Stimulated activated CD4-positive, alpha-beta T cell treated with anti-CD3 and anti-CD28 coated beads, Interleukin-1b, Interleukin-23, amount 100 ng/mL, for 4 hours (primary cell): ENCODE measurements at regions not wholly inside any gene's neighbourhood (a gene's known extent, or its start where the extent isn't known, plus 50 kb on each side); places are given as distances from the start of the nearest gene placed in this dataset.

ENCODE experiments used
- DNase-seq, 2 donors: peaks; one replicate each; pipeline ENCODE4 v3.0.0-alpha.2; 2020; ENCODE audit warnings: low read depth in 2 of 2

GRCh38 chr5:71945436-71945835 lies 161.8 kb upstream of the MAP1B start:
- no peak for DNase-seq

DNA sequence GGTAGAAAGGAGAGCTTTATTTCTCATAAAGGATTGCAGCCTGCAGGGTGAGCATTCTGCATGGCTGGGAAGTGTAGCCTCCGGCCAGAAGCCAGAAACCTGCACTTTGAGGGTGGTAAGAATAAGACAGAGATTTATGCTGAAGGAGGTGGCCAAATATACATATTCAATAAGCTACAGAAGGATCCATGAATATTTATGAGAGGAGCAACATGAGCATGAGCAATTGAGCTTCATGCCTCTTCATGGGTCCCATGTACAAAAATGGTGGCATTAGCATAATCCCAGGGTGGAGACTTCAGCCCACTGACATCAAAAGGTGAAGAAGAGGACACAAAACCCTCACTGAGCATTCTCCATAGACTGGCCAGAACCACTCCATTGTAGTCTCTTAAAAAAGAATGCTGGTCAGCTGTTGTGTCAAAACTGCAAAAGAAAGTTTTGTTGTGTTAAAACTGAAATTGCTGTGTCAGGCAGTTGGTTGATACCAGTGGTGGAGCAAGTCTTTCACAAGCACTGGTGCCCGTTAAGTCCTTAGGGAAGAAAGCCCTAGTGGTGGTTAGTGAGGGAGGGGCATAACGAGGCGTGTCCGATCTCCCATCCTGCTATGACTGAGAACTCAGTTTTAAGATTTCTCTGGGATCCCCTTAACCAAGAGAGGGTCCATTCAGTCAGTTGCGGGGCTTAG lies 160.8 kb upstream of the MAP1B start:
- DNase-seq = no peak

- DNase-seq = no peak
Measured at GRCh38 chr5:71948206-71948605, 159.1 kb upstream of the MAP1B start.

DNA sequence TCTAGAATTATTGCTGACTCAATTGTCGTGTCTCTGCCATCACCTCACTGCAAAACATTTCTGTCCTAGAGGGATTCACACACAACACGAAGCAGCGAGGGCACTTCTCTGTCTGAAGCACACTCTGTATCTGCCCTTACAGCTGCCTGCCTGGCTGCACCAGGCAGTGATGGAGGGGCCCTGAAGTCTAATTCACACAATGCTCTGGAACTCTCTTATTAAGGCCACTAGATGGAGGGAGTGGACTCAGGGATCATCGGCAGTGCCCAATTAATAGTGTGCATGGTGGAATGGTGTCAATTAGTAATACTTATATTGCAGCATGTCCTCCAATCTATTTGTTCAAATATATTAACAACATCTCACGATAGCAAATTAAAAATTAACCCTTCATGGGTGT lies 157.5 kb upstream of the MAP1B start:
- no peak for DNase-seq

- DNase-seq = no peak
Measured at GRCh38 chr5:71953866-71954265, 153.4 kb upstream of the MAP1B start.

- no peak for DNase-seq
Measured at GRCh38 chr5:71954329-71954728, 152.9 kb upstream of the MAP1B start.

DNA sequence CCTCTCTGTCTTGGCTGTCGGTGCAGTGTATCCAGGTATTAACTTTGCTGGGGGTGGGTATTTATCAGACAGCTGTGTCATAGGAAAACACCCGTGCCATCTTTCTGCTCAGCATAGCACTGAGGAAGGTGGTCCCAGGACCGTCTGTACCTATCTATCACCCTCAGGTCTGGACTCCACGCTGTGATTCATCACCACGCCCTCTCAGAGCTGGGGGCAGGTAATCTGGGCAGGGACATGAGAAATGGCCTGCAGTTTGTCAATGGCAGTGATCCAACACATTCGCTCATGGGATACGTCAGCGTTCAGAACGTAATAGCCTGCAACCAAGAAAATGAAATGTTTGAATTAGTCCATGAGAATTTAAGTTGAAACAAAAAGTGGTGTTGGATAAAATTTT lies 151.6 kb upstream of the MAP1B start:
- DNase-seq = no peak

- DNase-seq = no peak
Measured at GRCh38 chr5:71957292-71957898, 149.9 kb upstream of the MAP1B start.

GRCh38 chr5:71960195-71960594 lies 147.1 kb upstream of the MAP1B start:
- no peak for DNase-seq

DNA sequence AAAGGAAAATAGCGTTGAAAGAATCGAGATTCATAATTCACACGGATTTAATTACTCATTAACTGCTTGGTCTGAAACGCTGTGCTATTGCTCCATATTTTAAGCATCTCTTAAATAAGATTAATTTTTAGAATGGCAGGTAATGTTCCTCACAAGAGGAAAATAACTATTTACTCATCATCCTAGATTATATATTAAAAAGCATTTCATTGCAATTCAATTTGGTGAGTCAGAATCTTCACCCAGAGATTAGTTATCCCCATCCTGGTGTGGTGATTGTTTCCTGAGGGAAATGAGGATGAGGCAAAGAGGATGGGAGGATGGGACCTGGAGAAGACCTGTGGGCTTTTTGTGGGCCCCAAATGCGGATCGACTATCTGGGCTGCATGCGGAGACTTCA lies 145.5 kb upstream of the MAP1B start:
- DNase-seq = no peak

DNA sequence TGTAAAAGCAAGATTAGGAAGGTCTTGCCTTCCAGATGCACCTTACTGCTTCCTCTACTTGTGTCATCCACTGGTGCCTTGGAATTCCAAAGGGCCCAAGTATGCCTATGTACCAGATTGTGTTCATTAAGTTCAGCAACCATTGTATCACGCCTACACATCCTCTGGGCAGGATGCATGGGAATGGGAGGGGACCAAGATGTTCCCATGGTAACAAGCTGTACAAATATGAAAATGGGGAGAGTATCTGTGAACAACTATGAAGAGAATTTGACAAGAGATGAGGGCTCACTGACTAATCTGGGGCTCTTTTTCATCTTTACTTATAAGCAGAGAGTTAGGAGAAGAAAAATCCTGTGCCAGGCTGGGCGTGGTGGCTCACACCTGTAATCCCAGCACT lies 137.8 kb upstream of the MAP1B start:
- DNase-seq = no peak

DNA sequence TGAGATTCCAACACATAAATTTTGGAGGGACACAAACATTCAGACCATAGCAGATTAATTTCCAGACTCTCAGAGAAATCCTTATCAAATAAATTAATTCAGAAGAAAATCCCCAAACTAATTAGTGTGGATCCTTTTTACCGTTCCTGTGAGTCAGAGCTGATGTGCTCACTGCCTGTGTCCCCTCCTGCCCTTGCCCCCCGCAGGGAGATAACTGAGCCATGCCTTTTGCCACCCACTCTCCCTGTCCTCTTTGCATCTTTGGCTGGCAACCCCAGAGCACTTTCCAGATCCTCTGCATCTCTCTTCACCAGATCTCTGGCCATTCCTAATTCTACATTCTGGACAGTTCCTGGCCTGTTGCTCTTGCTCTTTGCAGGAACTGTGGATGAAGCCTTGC lies 135.4 kb upstream of the MAP1B start:
- no peak for DNase-seq

DNA sequence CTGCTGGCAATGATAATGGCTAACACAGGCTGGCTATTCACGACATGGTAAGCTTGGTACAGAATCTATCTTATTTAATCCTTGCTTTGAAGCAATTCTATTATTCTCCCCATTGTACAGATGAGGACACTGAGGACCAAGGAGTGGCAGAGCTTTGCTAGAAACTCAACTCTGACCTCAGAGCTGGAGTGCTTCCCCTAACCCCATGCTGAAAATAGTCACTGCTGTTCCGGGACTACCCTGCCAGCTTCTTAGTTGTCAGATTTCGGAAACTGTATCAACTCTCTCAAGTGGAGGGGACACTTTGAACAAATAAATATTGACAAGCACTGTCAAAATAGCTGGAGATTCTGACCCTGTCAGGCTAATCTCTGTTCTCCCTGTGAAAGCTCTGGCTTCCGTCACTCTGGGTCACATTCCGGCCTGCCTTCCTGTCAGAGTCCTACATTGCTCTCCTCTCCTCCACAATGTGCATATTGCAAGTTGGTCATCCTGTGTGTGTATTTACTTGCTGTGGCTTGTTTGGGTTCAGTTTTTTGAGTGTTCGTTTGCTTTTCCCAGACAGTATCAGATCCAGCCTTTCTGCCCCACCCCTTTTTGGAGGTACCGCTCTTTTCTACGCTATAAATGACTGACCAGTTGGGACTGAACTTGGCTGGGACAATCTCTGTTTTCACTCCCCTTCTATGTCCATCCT lies 134.3 kb upstream of the MAP1B start:
- no peak for DNase-seq

DNA sequence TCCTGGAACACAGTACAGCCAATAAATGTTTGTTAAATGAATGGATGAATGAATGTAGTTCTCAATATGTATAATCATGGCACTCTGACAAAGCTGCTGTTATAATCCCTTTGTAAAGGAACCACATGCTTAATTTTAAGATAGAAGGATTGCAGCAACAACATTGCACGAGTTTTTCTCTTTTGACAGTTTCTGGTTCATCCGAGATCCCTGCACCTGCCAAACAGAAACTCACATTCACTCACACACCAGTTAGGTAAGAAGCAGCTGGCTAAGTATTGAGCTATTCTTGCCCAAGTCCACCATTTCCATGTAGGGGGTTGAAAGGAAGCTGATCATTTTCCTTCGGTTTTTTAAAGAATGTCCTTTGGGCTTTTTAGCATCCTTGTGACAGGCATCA lies 133.7 kb upstream of the MAP1B start:
- DNase-seq = no peak

GRCh38 chr5:71974165-71974564 lies 133.1 kb upstream of the MAP1B start:
- DNase-seq = no peak

GRCh38 chr5:71974622-71975021 lies 132.7 kb upstream of the MAP1B start:
- no peak for DNase-seq

DNA sequence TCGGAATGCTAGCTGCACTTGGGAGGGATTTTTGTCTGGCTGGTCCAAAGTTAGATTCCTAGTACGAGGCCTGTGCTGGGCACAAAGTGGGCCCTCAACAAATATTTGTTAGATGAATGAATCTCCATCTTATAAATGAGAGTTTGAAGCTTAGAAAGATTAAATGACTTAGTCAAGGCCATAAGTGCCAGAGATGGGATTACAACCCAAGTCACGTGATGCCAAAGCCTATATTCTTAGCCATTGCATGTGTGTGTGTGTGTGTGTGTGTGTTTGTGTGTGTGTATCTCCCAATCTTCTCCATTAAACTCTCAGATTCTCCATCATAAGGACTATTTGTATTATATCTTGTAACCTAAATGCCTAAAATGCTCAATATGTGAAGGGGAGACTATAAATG lies 130.8 kb upstream of the MAP1B start:
- no peak for DNase-seq

- no peak for DNase-seq
Measured at GRCh38 chr5:71977311-71977710, 130.0 kb upstream of the MAP1B start.

DNA sequence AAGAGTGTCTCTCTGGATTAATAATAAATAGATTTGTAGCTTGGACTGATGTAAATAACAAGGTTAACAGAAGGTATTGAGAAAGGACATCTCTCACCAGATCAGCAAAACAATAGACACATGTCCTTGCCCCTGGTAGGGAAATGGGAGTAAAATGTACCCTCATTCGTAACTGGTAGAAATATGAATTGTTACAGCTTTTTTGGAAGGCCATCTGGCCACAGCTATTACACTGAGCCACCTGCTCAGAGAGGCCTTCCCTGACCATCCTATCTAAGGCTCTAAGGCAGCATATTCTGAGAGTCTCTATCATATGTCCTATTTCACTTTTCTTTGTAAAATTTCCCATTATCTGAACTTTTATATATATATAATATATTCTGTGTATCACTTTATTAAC lies 129.1 kb upstream of the MAP1B start:
- no peak for DNase-seq

- DNase-seq = no peak
Measured at GRCh38 chr5:71982717-71983395, 124.4 kb upstream of the MAP1B start.

GRCh38 chr5:71986101-71986500 lies 121.2 kb upstream of the MAP1B start:
- no peak for DNase-seq

DNA sequence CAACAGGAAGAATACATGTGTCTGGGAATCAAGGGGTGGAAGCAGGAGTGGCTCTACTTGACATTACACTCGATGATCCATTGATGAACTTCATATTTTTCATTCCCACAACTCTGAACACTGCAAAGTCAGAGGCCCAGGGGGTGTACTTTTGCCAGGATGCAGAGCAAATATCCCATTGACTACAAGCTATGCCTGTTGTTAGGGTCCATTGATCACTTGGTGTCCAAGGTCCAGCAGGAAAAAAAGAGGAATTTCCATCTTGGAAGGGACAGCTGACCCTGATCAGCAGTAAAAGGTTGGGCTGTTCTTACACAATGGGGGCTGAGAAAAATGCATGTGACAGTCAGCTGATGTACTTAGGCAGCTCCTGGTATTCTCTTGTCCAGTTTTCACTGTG lies 118.5 kb upstream of the MAP1B start:
- DNase-seq = no peak

DNA sequence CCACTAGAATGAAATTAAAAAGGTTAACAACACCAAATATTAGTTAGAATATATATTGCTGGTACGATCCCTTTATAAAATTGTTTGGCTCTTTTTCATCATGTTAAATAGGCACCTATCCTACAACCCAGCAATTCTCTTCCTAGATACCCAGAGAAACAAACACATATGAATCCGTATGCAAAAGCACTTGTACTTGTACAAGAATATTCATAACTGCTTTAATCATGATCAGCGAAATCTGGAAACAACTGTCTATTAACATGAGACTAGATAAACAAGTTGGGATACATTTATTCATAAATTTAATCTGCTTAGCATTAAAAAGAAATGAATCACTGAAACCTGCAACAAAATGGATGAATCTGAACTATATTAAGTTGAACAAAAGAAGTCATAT lies 113.7 kb upstream of the MAP1B start:
- DNase-seq = no peak
